GM23338 (cell line): ENCODE measurements at regions not wholly inside any gene's neighbourhood (a gene's known extent, or its start where the extent isn't known, plus 50 kb on each side); places are given as distances from the start of the nearest gene placed in this dataset.
A peak's percentile ranks its signal among the peaks of the same experiment; 100 is the strongest.

ENCODE experiments used
- ATAC-seq: fragments of 200-7000 bp; cut with Tn5 transposase; 3 replicates; pipeline ENCODE4 v1.9.1; 2020
- DNase-seq: peaks from one replicate; pipeline ENCODE4 v3.0.0-alpha.2; 2015; ENCODE audit warnings: low spot score
- H2AFZ ChIP-seq: fragments of 200-600 bp; sonication (generic); 2 replicates; pipeline ENCODE4 v1.8.0; 2016; ENCODE audit warnings: antibody characterized with exemption, mild to moderate bottlenecking, moderate library complexity
- H3F3A ChIP-seq: fragments of 200-600 bp; sonication (generic); replicated peaks from 2 replicates; pipeline ENCODE4 v1.8.0; 2017; ENCODE audit warnings: antibody characterized with exemption, mixed run types, low read depth
- H3K27ac ChIP-seq: fragments of 200-600 bp; sonication (generic); 2 replicates; pipeline ENCODE4 v1.6.1; 2016; ENCODE audit warnings: low read depth
- H3K27me3 ChIP-seq: fragments of 200-600 bp; sonication (generic); 2 replicates; pipeline ENCODE4 v1.8.0; 2016; ENCODE audit warnings: mild to moderate bottlenecking, mixed run types, moderate library complexity; ENCODE audit not compliant: insufficient read depth
- H3K36me3 ChIP-seq: fragments of 200-600 bp; sonication (generic); 2 replicates; pipeline ENCODE4 v1.8.0; 2016; ENCODE audit warnings: mild to moderate bottlenecking; ENCODE audit not compliant: insufficient read depth
- H3K4me1 ChIP-seq: fragments of 200-600 bp; sonication (generic); 2 replicates; pipeline ENCODE4 v1.8.0; 2016; ENCODE audit warnings: mild to moderate bottlenecking, moderate library complexity; ENCODE audit not compliant: insufficient read depth
- H3K4me2 ChIP-seq: fragments of 200-600 bp; sonication (generic); 2 replicates; pipeline ENCODE4 v1.7.1; 2017; ENCODE audit warnings: mixed run types
- H3K4me3 ChIP-seq: fragments of 200-600 bp; sonication (generic); 2 replicates; pipeline ENCODE4 v1.6.1; 2016; ENCODE audit warnings: mixed run types
- H3K79me2 ChIP-seq: fragments of 200-600 bp; sonication (generic); replicated peaks from 2 replicates; pipeline ENCODE4 v1.8.0; 2017; ENCODE audit warnings: mild to moderate bottlenecking; ENCODE audit not compliant: insufficient read depth
- H3K9me2 ChIP-seq: fragments of 200-600 bp; sonication (generic); 2 replicates; pipeline ENCODE4 v1.8.0; 2017; ENCODE audit not compliant: insufficient read depth
- H4K20me1 ChIP-seq: fragments of 200-600 bp; sonication (generic); replicated peaks from 2 replicates; pipeline ENCODE4 v1.8.0; 2017; ENCODE audit warnings: mild to moderate bottlenecking; ENCODE audit not compliant: insufficient read depth
- H3K27ac Mint-ChIP-seq: 2 replicates; pipeline ENCODE4 v1.8.0; 2020; ENCODE audit warnings: inconsistent platforms, mild to moderate bottlenecking, moderate library complexity, mixed read lengths
- H3K27me3 Mint-ChIP-seq: 3 replicates; pipeline ENCODE4 v1.8.0; 2022; ENCODE audit warnings: low read depth, mild to moderate bottlenecking, moderate library complexity, mixed read lengths, inconsistent platforms; ENCODE audit not compliant: insufficient read depth, poor library complexity
- H3K36me3 Mint-ChIP-seq: 3 replicates; pipeline ENCODE4 v1.8.0; 2021; ENCODE audit warnings: low read depth, mild to moderate bottlenecking, inconsistent platforms, moderate library complexity, mixed read lengths
- H3K4me1 Mint-ChIP-seq: 3 replicates; pipeline ENCODE4 v1.8.0; 2020; ENCODE audit warnings: mild to moderate bottlenecking, inconsistent platforms, mixed read lengths
- H3K4me3 Mint-ChIP-seq: 3 replicates; pipeline ENCODE4 v1.8.0; 2021; ENCODE audit warnings: moderate library complexity, mild to moderate bottlenecking, inconsistent platforms, mixed read lengths
- H3K9me3 Mint-ChIP-seq: 3 replicates; pipeline ENCODE4 v1.8.0; 2020; ENCODE audit warnings: moderate library complexity, mild to moderate bottlenecking, inconsistent platforms, mixed read lengths
- CREB1 ChIP-seq: fragments of 250-450 bp; sonication (Bioruptor Pico); IDR thresholded peaks from 2 replicates; pipeline ENCODE4 v1.5.0; 2020; ENCODE audit warnings: low read depth, mild to moderate bottlenecking, moderate library complexity
- EZH2 ChIP-seq: fragments of 200-600 bp; sonication (generic); IDR thresholded peaks from one replicate; pipeline ENCODE4 v1.8.0; 2017; ENCODE audit warnings: antibody characterized with exemption, mild to moderate bottlenecking, low read depth; ENCODE audit not compliant: unreplicated experiment
- POLR2AphosphoS5 ChIP-seq: IDR thresholded peaks from 2 replicates; pipeline ENCODE4 v1.6.1; 2016; ENCODE audit warnings: antibody characterized with exemption, low read depth
- STAT1 ChIP-seq: IDR thresholded peaks from one replicate; pipeline ENCODE4 v1.6.1; 2016; ENCODE audit warnings: antibody characterized with exemption; ENCODE audit not compliant: unreplicated experiment
- TF ChIP-seq, protein P1 (sequence below), 2 experiments: fragments of 200-600 bp in 1 of 2; sonication (generic) in 1 of 2; conservative IDR thresholded peaks; 2 replicates each; pipeline versions ENCODE4 v1.5.1 to v1.6.1; 2016 to 2017; ENCODE audit warnings: antibody characterized with exemption in 2 of 2, low read depth in 2 of 2, mild to moderate bottlenecking in 2 of 2, moderate library complexity in 1 of 2
- TF ChIP-seq, protein P2 (sequence below): IDR thresholded peaks from one replicate; pipeline ENCODE4 v1.6.1; 2018; ENCODE audit warnings: antibody characterized with exemption; ENCODE audit not compliant: unreplicated experiment
- TF ChIP-seq, protein P3 (sequence below): IDR thresholded peaks from 2 replicates; pipeline ENCODE4 v1.6.1; 2016; ENCODE audit warnings: antibody characterized with exemption

DNA sequence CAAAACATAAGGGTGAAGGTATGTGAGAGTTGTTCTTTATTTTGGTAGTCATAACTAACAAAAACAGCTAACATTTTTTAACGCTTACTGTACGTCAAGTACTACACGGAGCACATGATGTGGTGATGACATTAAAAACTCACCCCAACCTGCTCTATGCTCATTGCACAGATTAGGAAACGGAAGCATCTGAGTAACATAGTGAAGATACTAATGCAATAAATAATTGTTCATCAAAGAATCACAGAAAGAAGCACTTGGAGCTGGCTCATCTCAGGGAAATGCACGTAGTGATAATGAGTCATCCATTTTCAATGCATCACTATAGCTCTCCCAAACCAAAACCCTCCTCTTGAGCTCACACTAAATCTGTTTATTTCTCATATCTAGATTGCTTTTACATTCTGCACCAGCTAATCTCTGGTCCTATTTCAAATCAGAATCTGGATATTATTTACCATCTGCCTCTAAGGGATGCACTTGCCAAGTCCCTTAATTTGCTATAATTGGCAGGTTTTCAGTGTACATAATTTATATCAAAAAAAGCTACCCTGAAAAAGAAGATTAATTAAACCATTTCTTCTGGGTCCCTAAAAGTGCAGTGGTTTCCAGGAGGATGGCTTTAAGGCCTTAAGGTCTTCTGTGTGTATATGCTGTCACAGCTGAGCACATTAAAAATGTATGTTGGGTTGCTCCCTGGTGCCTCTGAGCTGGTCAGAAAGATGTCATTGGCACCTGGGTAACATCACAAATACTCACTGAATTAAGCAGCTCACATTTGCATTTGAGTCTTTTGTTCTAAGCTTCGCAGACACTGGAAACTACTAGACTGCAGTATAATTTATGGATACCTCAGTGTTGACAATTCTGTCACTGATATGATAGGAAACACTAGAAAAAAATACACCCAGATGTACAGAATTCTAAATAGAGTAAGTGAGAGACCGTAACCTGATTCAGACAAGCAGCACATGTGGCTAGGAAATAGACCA, 677.4 kb upstream of the CITED2 start:
- H3K27me3 Mint-ChIP-seq, result no peaks in the 10 kb centered on the region
- Histone ChIP-seq H2AFZ (no peak overlapping the region), H3K4me2 (no peak overlapping the region), H3K9me2 (peaks cover 4% of the 10 kb centered on the region; the same call in 1 of the 2 replicates), H3K79me2 (no peaks in the 10 kb centered on the region), H3K4me3 (no peak overlapping the region), H3K4me1 (peaks cover 23% of the 10 kb centered on the region), H3K36me3 (no peaks in the 10 kb centered on the region), H3F3A (no peaks in the 10 kb centered on the region), H4K20me1 (no peaks in the 10 kb centered on the region), H3K27me3 (no peaks in the 10 kb centered on the region), H3K27ac (no peak overlapping the region)
- ATAC-seq (no peak), DNase-seq (no peak)
- H3K27ac Mint-ChIP-seq, result no peak overlapping the region
- no peak for TF ChIP-seq EZH2
- TF ChIP-seq, protein P1, sequence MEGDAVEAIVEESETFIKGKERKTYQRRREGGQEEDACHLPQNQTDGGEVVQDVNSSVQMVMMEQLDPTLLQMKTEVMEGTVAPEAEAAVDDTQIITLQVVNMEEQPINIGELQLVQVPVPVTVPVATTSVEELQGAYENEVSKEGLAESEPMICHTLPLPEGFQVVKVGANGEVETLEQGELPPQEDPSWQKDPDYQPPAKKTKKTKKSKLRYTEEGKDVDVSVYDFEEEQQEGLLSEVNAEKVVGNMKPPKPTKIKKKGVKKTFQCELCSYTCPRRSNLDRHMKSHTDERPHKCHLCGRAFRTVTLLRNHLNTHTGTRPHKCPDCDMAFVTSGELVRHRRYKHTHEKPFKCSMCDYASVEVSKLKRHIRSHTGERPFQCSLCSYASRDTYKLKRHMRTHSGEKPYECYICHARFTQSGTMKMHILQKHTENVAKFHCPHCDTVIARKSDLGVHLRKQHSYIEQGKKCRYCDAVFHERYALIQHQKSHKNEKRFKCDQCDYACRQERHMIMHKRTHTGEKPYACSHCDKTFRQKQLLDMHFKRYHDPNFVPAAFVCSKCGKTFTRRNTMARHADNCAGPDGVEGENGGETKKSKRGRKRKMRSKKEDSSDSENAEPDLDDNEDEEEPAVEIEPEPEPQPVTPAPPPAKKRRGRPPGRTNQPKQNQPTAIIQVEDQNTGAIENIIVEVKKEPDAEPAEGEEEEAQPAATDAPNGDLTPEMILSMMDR (conservative IDR thresholded peaks at IDR 0.05; ENCODE audit: low read depth in 2 of 2), result no peak
- no peaks in the 10 kb centered on the region for H3K36me3 Mint-ChIP-seq
- H3K4me3 Mint-ChIP-seq, result no peak overlapping the region
- H3K4me1 Mint-ChIP-seq, result peaks cover 27% of the 10 kb centered on the region
- no peaks in the 10 kb centered on the region for H3K9me3 Mint-ChIP-seq

DNA sequence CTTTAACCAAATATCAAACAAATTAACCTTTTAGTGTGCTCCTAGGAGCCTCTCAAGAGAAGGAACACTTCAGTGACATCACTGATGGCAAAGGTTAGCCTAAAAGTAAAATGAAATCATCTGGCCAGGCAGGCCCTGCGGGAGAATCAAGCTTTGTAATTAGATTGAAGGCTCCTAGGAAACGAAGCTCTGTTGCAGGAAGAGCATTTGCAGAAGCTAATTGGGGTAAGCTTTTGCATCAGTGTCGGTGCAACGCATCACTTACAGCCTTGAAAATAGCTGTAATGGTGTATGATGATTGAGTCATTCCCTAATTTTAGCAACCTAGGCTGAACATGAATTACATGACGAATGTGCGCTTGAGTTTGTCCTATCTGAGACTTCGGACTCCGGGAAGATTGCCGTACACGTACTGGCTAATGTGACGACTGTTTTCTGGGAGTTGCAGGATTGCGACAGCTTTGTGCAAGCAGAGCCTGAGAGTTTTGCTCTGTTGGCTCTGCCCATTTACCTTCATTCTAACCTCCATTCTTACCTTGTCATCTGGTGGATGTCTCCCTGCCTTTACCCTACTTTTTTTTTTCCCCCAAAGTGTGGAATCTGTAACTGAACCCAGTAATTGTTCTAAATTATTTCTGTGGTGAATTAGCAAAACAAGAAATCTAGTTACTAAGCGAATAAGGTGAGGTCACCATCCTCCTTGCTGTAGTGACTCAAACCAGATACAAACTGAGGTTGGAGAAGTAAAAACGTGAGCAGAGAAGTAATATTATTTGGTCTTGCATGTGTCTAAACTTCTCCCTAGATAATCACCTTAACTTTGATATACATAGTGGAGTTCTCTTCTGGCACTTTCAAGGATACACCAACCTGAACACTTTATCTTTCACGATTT, 675.9 kb upstream of the CITED2 start:
- Mint-ChIP-seq H3K27me3 (no peaks in the 10 kb centered on the region), H3K36me3 (no peaks in the 10 kb centered on the region), H3K4me1 (peaks cover 34% of the 10 kb centered on the region), H3K27ac (no peak overlapping the region; the same call in none of the 2 replicates), H3K9me3 (no peaks in the 10 kb centered on the region), H3K4me3 (no peak overlapping the region)
- no peaks in the 10 kb centered on the region for H3F3A ChIP-seq
- peak overlapping the region; percentile 34; the same call in 1 of the 2 replicates for H3K4me2 ChIP-seq
- no peaks in the 10 kb centered on the region for H3K27me3 ChIP-seq
- H3K36me3 ChIP-seq, result no peaks in the 10 kb centered on the region
- no peaks in the 10 kb centered on the region for H4K20me1 ChIP-seq
- no peaks in the 10 kb centered on the region for H3K79me2 ChIP-seq
- H3K27ac ChIP-seq, result no peak overlapping the region
- TF ChIP-seq POLR2AphosphoS5, result no peak
- no peak for TF ChIP-seq CREB1
- TF ChIP-seq EZH2, result no peak
- H3K4me1 ChIP-seq, result peaks cover 28% of the 10 kb centered on the region
- no peaks in the 10 kb centered on the region for H3K9me2 ChIP-seq
- ATAC-seq (no peak), DNase-seq (peak; percentile 21)
- H3K4me3 ChIP-seq, result no peak overlapping the region
- H2AFZ ChIP-seq, result peak overlapping the region; percentile 76; the same call in 1 of the 2 replicates

DNA sequence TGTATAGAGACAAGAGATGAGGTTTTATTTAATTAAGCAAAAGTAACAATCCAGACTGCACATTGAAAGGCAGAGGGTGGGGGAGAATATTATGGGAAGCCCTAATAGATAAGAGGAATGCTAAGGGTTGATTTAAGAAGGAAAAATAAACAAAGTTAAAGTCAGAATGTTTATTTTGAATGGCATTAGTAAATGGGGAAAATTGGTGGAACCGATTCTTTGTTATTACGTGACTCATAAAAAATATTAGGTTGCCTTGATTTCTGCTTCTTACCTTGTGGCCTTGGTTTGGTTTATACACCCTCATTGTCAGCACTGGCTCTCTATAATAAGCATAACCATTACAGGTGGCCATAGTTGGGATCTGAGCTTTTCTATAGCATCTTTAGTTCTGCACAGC, 674.8 kb upstream of the CITED2 start:
- H3K4me1 ChIP-seq, result peaks cover 28% of the 10 kb centered on the region
- H4K20me1 ChIP-seq, result no peaks in the 10 kb centered on the region
- Mint-ChIP-seq H3K27ac (no peak overlapping the region), H3K27me3 (no peaks in the 10 kb centered on the region), H3K36me3 (no peaks in the 10 kb centered on the region), H3K4me1 (peaks cover 34% of the 10 kb centered on the region), H3K9me3 (no peaks in the 10 kb centered on the region), H3K4me3 (no peak overlapping the region)
- H2AFZ ChIP-seq, result peak overlapping the region; percentile 76; the same call in 1 of the 2 replicates
- no peaks in the 10 kb centered on the region for H3K36me3 ChIP-seq
- no peaks in the 10 kb centered on the region for H3K27me3 ChIP-seq
- ATAC-seq (no peak), DNase-seq (no peak)
- H3F3A ChIP-seq, result no peaks in the 10 kb centered on the region
- H3K79me2 ChIP-seq, result no peaks in the 10 kb centered on the region
- H3K9me2 ChIP-seq, result no peaks in the 10 kb centered on the region
- no peak overlapping the region for H3K27ac ChIP-seq
- H3K4me2 ChIP-seq, result no peak overlapping the region
- H3K4me3 ChIP-seq, result no peak overlapping the region
- TF ChIP-seq, protein P2, sequence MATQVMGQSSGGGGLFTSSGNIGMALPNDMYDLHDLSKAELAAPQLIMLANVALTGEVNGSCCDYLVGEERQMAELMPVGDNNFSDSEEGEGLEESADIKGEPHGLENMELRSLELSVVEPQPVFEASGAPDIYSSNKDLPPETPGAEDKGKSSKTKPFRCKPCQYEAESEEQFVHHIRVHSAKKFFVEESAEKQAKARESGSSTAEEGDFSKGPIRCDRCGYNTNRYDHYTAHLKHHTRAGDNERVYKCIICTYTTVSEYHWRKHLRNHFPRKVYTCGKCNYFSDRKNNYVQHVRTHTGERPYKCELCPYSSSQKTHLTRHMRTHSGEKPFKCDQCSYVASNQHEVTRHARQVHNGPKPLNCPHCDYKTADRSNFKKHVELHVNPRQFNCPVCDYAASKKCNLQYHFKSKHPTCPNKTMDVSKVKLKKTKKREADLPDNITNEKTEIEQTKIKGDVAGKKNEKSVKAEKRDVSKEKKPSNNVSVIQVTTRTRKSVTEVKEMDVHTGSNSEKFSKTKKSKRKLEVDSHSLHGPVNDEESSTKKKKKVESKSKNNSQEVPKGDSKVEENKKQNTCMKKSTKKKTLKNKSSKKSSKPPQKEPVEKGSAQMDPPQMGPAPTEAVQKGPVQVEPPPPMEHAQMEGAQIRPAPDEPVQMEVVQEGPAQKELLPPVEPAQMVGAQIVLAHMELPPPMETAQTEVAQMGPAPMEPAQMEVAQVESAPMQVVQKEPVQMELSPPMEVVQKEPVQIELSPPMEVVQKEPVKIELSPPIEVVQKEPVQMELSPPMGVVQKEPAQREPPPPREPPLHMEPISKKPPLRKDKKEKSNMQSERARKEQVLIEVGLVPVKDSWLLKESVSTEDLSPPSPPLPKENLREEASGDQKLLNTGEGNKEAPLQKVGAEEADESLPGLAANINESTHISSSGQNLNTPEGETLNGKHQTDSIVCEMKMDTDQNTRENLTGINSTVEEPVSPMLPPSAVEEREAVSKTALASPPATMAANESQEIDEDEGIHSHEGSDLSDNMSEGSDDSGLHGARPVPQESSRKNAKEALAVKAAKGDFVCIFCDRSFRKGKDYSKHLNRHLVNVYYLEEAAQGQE, result no peak
- TF ChIP-seq STAT1, result no peak
- TF ChIP-seq CREB1, result no peak
- TF ChIP-seq, protein P3, sequence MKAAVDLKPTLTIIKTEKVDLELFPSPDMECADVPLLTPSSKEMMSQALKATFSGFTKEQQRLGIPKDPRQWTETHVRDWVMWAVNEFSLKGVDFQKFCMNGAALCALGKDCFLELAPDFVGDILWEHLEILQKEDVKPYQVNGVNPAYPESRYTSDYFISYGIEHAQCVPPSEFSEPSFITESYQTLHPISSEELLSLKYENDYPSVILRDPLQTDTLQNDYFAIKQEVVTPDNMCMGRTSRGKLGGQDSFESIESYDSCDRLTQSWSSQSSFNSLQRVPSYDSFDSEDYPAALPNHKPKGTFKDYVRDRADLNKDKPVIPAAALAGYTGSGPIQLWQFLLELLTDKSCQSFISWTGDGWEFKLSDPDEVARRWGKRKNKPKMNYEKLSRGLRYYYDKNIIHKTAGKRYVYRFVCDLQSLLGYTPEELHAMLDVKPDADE, result no peak
